ENCODE measurements at regions not wholly inside any gene's neighbourhood (a gene's known extent, or its start where the extent isn't known, plus 50 kb on each side); places are given as distances from the start of the nearest gene placed in this dataset.

DNA sequence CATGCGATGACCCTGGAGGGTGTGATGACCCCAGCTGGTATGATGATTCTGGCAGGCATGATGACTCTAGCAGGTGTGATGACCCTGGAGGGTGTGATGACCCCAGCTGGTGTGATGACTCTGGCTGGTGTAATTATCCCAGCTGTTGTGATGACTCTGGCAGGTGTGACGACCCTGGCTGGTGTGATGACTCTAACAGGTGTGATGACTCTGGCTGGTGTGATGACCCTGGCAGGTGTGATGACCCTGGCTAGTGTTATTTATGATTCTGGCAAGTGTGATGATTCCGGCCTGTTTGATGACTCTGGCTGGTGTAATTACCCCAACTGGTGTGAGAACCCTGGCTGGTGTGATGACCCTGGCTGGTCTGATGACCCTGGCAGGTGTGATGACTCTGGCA, 427.2 kb downstream of the QKI start:
- TF ChIP-seq, protein P1, sequence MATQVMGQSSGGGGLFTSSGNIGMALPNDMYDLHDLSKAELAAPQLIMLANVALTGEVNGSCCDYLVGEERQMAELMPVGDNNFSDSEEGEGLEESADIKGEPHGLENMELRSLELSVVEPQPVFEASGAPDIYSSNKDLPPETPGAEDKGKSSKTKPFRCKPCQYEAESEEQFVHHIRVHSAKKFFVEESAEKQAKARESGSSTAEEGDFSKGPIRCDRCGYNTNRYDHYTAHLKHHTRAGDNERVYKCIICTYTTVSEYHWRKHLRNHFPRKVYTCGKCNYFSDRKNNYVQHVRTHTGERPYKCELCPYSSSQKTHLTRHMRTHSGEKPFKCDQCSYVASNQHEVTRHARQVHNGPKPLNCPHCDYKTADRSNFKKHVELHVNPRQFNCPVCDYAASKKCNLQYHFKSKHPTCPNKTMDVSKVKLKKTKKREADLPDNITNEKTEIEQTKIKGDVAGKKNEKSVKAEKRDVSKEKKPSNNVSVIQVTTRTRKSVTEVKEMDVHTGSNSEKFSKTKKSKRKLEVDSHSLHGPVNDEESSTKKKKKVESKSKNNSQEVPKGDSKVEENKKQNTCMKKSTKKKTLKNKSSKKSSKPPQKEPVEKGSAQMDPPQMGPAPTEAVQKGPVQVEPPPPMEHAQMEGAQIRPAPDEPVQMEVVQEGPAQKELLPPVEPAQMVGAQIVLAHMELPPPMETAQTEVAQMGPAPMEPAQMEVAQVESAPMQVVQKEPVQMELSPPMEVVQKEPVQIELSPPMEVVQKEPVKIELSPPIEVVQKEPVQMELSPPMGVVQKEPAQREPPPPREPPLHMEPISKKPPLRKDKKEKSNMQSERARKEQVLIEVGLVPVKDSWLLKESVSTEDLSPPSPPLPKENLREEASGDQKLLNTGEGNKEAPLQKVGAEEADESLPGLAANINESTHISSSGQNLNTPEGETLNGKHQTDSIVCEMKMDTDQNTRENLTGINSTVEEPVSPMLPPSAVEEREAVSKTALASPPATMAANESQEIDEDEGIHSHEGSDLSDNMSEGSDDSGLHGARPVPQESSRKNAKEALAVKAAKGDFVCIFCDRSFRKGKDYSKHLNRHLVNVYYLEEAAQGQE (IDR thresholded peaks at IDR 0.05; ENCODE audit: insufficient read depth in 1 of 2, low read depth in 2 of 2, low read length in 2 of 2): no peak
- no peak for TF ChIP-seq TAF1 (IDR thresholded peaks at IDR 0.05; ENCODE audit: borderline replicate concordance, insufficient read depth, low read length)
- TF ChIP-seq POLR2AphosphoS5 (IDR thresholded peaks at IDR 0.05; ENCODE audit: low read depth, low read length): no peak
- no peak for TF ChIP-seq SIN3A (IDR thresholded peaks at IDR 0.05; ENCODE audit: borderline replicate concordance, insufficient read depth, low read length)
- no peak for TF ChIP-seq FOXP2 (optimal IDR thresholded peaks at IDR 0.05; ENCODE audit: borderline replicate concordance, extremely low read depth, extremely low read length, insufficient read depth)

GRCh38 chr6:163841326-163841725, 426.8 kb downstream of the QKI start:
- TF ChIP-seq FOXP2 (optimal IDR thresholded peaks at IDR 0.05; ENCODE audit: borderline replicate concordance, extremely low read depth, extremely low read length, insufficient read depth): no peak
- no peak for TF ChIP-seq POLR2AphosphoS5 (IDR thresholded peaks at IDR 0.05; ENCODE audit: low read depth, low read length)
- no peak for TF ChIP-seq TAF1 (IDR thresholded peaks at IDR 0.05; ENCODE audit: borderline replicate concordance, insufficient read depth, low read length)
- TF ChIP-seq SIN3A (IDR thresholded peaks at IDR 0.05; ENCODE audit: borderline replicate concordance, insufficient read depth, low read length): no peak
- TF ChIP-seq, protein P1 (IDR thresholded peaks at IDR 0.05; ENCODE audit: insufficient read depth in 1 of 2, low read depth in 2 of 2, low read length in 2 of 2): no peak

- TF ChIP-seq TAF1 (IDR thresholded peaks at IDR 0.05; ENCODE audit: borderline replicate concordance, insufficient read depth, low read length) (no peak), POLR2AphosphoS5 (IDR thresholded peaks at IDR 0.05; ENCODE audit: low read depth, low read length) (no peak), SIN3A (IDR thresholded peaks at IDR 0.05; ENCODE audit: borderline replicate concordance, insufficient read depth, low read length) (no peak), FOXP2 (optimal IDR thresholded peaks at IDR 0.05; ENCODE audit: borderline replicate concordance, extremely low read depth, extremely low read length, insufficient read depth) (no peak)
- TF ChIP-seq, protein P1 (IDR thresholded peaks at IDR 0.05; ENCODE audit: insufficient read depth in 1 of 2, low read depth in 2 of 2, low read length in 2 of 2): no peak
Observed at GRCh38 chr6:163840880-163841279, 426.4 kb downstream of the QKI start.

DNA sequence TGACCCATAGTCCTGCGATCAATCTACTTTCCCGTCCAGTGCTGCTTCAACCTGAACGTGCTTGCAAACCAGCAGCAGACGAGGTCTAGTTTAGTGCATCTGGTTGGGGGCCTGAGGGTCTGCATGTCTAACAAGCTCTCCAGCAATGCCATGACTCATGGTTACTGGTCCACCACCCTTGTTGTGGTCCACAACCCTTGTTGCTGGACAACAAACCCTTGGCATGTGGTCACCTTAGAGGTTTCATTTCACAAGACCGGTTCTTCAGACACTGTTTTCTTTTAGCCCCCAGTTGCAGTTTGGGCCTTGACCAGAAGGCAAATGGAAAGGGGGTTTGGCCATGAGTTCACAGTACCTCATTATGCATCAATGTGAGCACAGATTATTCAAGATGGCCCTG, 424.8 kb downstream of the QKI start:
- TF ChIP-seq TAF1 (IDR thresholded peaks at IDR 0.05; ENCODE audit: borderline replicate concordance, insufficient read depth, low read length): no peak
- no peak for TF ChIP-seq SIN3A (IDR thresholded peaks at IDR 0.05; ENCODE audit: borderline replicate concordance, insufficient read depth, low read length)
- TF ChIP-seq, protein P1 (IDR thresholded peaks at IDR 0.05; ENCODE audit: insufficient read depth in 1 of 2, low read depth in 2 of 2, low read length in 2 of 2): no peak
- TF ChIP-seq FOXP2 (optimal IDR thresholded peaks at IDR 0.05; ENCODE audit: borderline replicate concordance, extremely low read depth, extremely low read length, insufficient read depth): no peak
- no peak for TF ChIP-seq POLR2AphosphoS5 (IDR thresholded peaks at IDR 0.05; ENCODE audit: low read depth, low read length)
